ENCODE measurements at regions not wholly inside any gene's neighbourhood (a gene's known extent, or its start where the extent isn't known, plus 50 kb on each side); places are given as distances from the start of the nearest gene placed in this dataset.

GRCh38 chr20:22289442-22289841 lies 294.9 kb downstream of the FOXA2 start:
- H3K27ac ChIP-seq (ENCODE audit: low read depth, low read length): no peak overlapping the region
- H3K9me3 ChIP-seq (ENCODE audit: control insufficient read depth, insufficient read depth, low read length): peaks cover 28% of the 10 kb centered on the region; the same call in 1 of the 2 replicates
- no peak for DNase-seq (ENCODE audit: low read depth, low spot score)
- no peak for TF ChIP-seq CTCF (IDR thresholded peaks at IDR 0.05; ENCODE audit: low read depth, low read length)
- CTCF ChIA-PET: no interaction called here
- H3K4me3 ChIP-seq (ENCODE audit: low read depth, low read length): no peak overlapping the region
- POLR2A ChIA-PET: no interaction called here
- H3K27me3 ChIP-seq (ENCODE audit: control insufficient read depth, insufficient read depth, low read length): no peaks in the 10 kb centered on the region

GRCh38 chr20:22288957-22289356 lies 295.4 kb downstream of the FOXA2 start:
- ChIA-PET CTCF (no interaction called here), POLR2A (no interaction called here)
- Histone ChIP-seq H3K27me3 (ENCODE audit: control insufficient read depth, insufficient read depth, low read length) (no peaks in the 10 kb centered on the region), H3K27ac (ENCODE audit: low read depth, low read length) (no peak overlapping the region), H3K9me3 (ENCODE audit: control insufficient read depth, insufficient read depth, low read length) (peaks cover 33% of the 10 kb centered on the region), H3K4me3 (ENCODE audit: low read depth, low read length) (no peak overlapping the region)
- no peak for TF ChIP-seq CTCF (IDR thresholded peaks at IDR 0.05; ENCODE audit: low read depth, low read length)
- no peak for DNase-seq (ENCODE audit: low read depth, low spot score)

DNA sequence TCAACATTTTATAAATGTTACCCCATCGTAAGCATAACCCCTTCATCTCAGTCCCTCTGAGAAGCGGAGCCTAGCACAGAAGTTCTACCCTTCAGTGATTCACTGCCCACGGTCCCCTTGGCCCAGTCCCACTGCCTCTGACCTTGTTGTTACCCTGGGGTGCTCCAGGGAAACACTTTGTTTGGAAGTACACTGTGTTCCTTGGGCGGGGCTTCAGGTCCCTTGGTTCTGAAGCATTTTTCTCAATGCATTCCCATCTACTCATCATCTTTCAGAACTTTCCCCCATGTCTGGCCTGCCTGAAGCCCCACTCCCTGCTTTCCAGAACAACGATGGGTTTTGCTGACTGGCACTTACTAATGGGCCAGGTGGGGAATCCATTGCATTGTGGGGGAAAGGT lies 296.2 kb downstream of the FOXA2 start:
- DNase-seq (ENCODE audit: low read depth, low spot score): no peak
- no peak overlapping the region for H3K4me3 ChIP-seq (ENCODE audit: low read depth, low read length)
- H3K27me3 ChIP-seq (ENCODE audit: control insufficient read depth, insufficient read depth, low read length): no peaks in the 10 kb centered on the region
- POLR2A ChIA-PET: no interaction called here
- peaks cover 34% of the 10 kb centered on the region for H3K9me3 ChIP-seq (ENCODE audit: control insufficient read depth, insufficient read depth, low read length)
- CTCF ChIA-PET: no interaction called here
- TF ChIP-seq CTCF (IDR thresholded peaks at IDR 0.05; ENCODE audit: low read depth, low read length): no peak
- H3K27ac ChIP-seq (ENCODE audit: low read depth, low read length): no peak overlapping the region

- no peaks in the 10 kb centered on the region for H3K27me3 ChIP-seq (ENCODE audit: control insufficient read depth, insufficient read depth, low read length)
- H3K27ac ChIP-seq (ENCODE audit: low read depth, low read length): no peak overlapping the region
- H3K4me3 ChIP-seq (ENCODE audit: low read depth, low read length): no peak overlapping the region
- CTCF ChIA-PET: no interaction called here
- H3K9me3 ChIP-seq (ENCODE audit: control insufficient read depth, insufficient read depth, low read length): peaks cover 31% of the 10 kb centered on the region
- no peak for DNase-seq (ENCODE audit: low read depth, low spot score)
- TF ChIP-seq CTCF (IDR thresholded peaks at IDR 0.05; ENCODE audit: low read depth, low read length): no peak
- POLR2A ChIA-PET: no interaction called here
Measured at GRCh38 chr20:22285555-22285954, 298.8 kb downstream of the FOXA2 start.

GRCh38 chr20:22282696-22283095 lies 301.7 kb downstream of the FOXA2 start:
- no peak for DNase-seq (ENCODE audit: low read depth, low spot score)
- peaks cover 17% of the 10 kb centered on the region for H3K9me3 ChIP-seq (ENCODE audit: control insufficient read depth, insufficient read depth, low read length)
- no peak overlapping the region for H3K27ac ChIP-seq (ENCODE audit: low read depth, low read length)
- no peaks in the 10 kb centered on the region for H3K27me3 ChIP-seq (ENCODE audit: control insufficient read depth, insufficient read depth, low read length)
- no peak overlapping the region for H3K4me3 ChIP-seq (ENCODE audit: low read depth, low read length)
- POLR2A ChIA-PET: no interaction called here
- CTCF ChIA-PET: no interaction called here
- no peak for TF ChIP-seq CTCF (IDR thresholded peaks at IDR 0.05; ENCODE audit: low read depth, low read length)
